LNCAP (cell line): ENCODE measurements at regions not wholly inside any gene's neighbourhood (a gene's known extent, or its start where the extent isn't known, plus 50 kb on each side); places are given as distances from the start of the nearest gene placed in this dataset.

Experiments used
- CTCF ChIP-seq: fragments of 450-650 bp; IDR thresholded peaks from 2 replicates; pipeline ENCODE4 v1.5.1; 2017; ENCODE audit warnings: mild to moderate bottlenecking

DNA sequence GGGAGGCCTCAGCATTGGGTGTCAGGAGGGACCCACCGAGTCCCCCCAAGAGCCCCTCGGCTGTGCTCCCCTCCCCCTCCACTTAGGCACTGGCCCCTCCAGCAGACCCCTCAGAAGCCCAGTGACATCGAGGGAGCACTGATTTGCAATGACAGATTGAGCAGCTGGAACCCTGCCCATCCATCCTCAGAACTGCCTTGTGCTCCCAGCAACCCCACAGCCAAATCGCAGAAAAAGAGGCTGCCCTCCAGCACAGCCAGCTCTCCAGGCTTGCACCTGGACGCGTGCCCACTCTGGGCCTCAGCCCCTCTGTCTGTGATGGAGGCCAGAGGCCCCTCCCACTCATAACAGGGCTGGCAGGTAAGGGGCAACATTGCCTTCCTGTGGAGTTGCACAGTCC lies 123.2 kb upstream of the VSTM2B start:
- no peak for TF ChIP-seq CTCF

DNA sequence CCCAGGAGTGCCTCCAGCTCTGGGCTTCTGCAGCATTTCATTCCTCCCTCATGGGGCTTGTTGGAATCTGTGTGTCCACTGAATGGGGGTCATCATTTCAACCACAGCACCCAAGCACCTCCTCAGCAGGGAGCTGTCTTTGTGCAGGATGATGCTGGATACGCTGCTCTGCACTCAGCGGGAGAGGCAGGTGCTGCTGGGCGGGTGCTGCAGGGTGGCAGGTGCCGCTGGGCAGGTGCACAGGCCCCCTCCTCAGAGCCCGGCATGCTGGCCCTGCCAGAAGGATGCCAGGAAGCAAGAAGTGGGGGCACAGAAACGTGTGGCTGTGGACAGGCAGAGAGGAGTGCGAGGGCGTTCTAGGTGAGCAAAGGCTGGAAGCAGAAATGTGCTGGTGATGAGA lies 121.8 kb upstream of the VSTM2B start:
- TF ChIP-seq CTCF, result no peak

- TF ChIP-seq CTCF, result no peak
These were observed 120.7 kb upstream of the VSTM2B start for GRCh38 chr19:29404951-29405727.

DNA sequence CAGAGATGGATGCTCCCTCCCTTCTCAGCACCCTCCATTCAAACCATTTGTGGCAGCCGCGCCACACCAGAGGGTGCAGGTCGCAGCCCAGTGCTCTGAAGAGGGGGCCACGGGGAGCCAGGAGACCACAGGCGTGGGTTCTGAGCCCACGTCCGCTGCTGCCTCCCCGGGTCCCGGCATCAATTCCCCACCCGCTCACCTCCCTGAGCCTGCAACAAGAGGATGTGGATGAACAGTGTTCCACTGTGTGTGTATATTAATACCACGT lies 120.1 kb upstream of the VSTM2B start:
- TF ChIP-seq CTCF, result no peak

GRCh38 chr19:29409076-29409862 lies 116.5 kb upstream of the VSTM2B start:
- no peak for TF ChIP-seq CTCF

DNA sequence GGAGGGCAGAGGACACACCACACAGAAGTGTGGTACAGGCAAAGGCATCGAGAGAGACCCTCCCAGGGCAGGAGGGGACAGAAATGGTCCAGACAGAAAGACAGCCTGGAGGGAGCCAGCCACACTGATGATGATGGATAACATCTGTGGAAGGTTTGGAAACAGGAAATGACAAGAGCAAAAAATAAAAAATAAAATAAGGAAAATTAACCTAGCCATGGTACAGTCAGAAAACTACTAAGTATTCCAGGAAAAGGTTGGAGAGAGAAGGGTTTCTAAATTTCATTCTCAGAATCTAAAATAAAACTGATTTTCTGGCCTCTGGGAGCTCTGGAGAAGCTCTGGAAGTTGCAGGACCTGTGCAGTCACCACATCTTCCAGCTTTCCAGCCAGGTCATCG lies 115.2 kb upstream of the VSTM2B start:
- no peak for TF ChIP-seq CTCF

DNA sequence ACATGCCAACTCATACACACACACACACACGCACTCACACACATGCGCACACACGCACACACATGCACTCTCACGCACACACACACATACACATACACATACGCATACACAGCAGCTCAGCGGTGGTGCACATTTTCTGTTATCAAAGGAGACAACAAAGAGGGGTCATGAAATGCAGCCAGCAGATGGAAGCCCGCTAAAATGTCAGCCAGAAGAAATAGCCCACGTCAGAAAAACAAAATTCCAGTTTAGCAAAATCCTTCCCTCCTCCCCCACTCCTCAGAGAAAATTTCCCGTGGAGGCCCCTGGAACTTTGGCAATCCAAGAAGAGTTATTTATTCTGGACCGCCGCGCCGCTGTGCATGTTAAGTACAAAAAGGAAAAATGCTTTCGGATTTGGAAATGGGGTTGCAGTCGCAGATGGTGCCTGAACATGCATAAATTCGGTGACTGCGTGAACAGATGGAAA lies 114.6 kb upstream of the VSTM2B start:
- TF ChIP-seq CTCF, result no peak
